A549 (cell line): ENCODE measurements at regions not wholly inside any gene's neighbourhood (a gene's known extent, or its start where the extent isn't known, plus 50 kb on each side); places are given as distances from the start of the nearest gene placed in this dataset.

Experiments used
- CHD4 ChIP-seq: fragments of 200-600 bp; sonication (generic); IDR thresholded peaks from 2 replicates; pipeline ENCODE4 v1.6.1; 2016; ENCODE audit warnings: antibody characterized with exemption, mild to moderate bottlenecking, borderline replicate concordance
- CTCF ChIP-seq: fragments of >200 bp; sonication (Bioruptor Twin); formaldehyde crosslinking; IDR thresholded peaks from 3 replicates; pipeline ENCODE4 v1.5.1; 2016
- EP300 ChIP-seq, 2 experiments: fragments of >200 bp; sonication (Bioruptor Twin); formaldehyde crosslinking; IDR thresholded peaks; 2 replicates in 1 of 2; 3 replicates in 1 of 2; pipeline ENCODE4 v1.6.1; 2016 to 2017
- RARB ChIP-seq: fragments of 250-450 bp; sonication (Bioruptor Pico); IDR thresholded peaks from 2 replicates; pipeline ENCODE4 v1.8.0; 2021; ENCODE audit warnings: mild to moderate bottlenecking, moderate library complexity
- SMC3 ChIP-seq: fragments of >200 bp; sonication (Bioruptor Twin); formaldehyde crosslinking; IDR thresholded peaks from 3 replicates; pipeline ENCODE4 v1.6.1; 2018; ENCODE audit warnings: inconsistent platforms

DNA sequence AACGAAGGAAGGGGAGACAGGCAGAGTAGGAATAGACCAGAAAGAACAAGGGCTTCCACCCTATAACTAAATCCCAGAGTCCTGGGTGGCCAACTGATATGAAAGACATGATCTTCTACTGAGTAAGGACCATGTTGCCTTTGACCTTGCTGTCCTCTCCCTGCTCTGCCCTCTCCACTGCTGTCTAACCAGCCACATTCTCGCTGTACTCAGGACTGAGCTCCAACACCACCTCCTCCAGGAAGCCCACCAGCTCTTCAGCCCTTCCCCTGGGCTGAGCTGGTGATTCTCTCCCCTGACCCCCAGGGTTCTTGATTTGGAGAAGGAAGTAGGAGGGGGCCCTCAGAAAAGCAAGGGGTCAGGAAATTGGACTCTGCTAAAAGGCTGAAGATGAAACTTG lies 159.2 kb downstream of the DICER1 start:
- TF ChIP-seq RARB, result no peak
- no peak for TF ChIP-seq SMC3
- TF ChIP-seq CTCF, result no peak
- TF ChIP-seq EP300 (IDR thresholded peaks at IDR 0.05), result no peak
- no peak for TF ChIP-seq CHD4
